Activated T-helper 17 cell treated with anti-CD3 and anti-CD28 coated beads, Interleukin-2, amount 50 U/mL, for 72 hours (primary cell): ENCODE measurements at regions not wholly inside any gene's neighbourhood (a gene's known extent, or its start where the extent isn't known, plus 50 kb on each side); places are given as distances from the start of the nearest gene placed in this dataset.
A peak's percentile ranks its signal among the peaks of the same experiment; 100 is the strongest.
"Not testable (repeated sequence)": the region's sequence is repeated elsewhere in the genome, so short reads cannot be mapped to it uniquely, and the experiment has no call there.

Source experiments
- ATAC-seq: fragments of 150-1000 bp; cut with Tn5 transposase; replicated peaks from 2 replicates; pipeline ENCODE4 v1.10.0; 2021; ENCODE audit warnings: mild to moderate bottlenecking, moderate library complexity
- H3K27ac Mint-ChIP-seq: one replicate; pipeline ENCODE4 v1.8.0; 2022; ENCODE audit warnings: mixed read lengths
- H3K27me3 Mint-ChIP-seq: one replicate; pipeline ENCODE4 v1.8.0; 2022; ENCODE audit warnings: mixed read lengths
- H3K36me3 Mint-ChIP-seq: one replicate; pipeline ENCODE4 v1.8.0; 2022; ENCODE audit warnings: low read depth, mild to moderate bottlenecking, mixed read lengths
- H3K4me1 Mint-ChIP-seq: one replicate; pipeline ENCODE4 v1.8.0; 2022; ENCODE audit warnings: mixed read lengths
- H3K4me3 Mint-ChIP-seq: one replicate; pipeline ENCODE4 v1.8.0; 2022; ENCODE audit warnings: mild to moderate bottlenecking, mixed read lengths
- H3K9me3 Mint-ChIP-seq: one replicate; pipeline ENCODE4 v1.8.0; 2022; ENCODE audit warnings: mixed read lengths

- H3K27ac Mint-ChIP-seq, H3K27me3 Mint-ChIP-seq, H3K9me3 Mint-ChIP-seq, ATAC-seq, H3K4me1 Mint-ChIP-seq, H3K4me3 Mint-ChIP-seq: not testable (repeated sequence)
- peaks cover 34% of the 10 kb centered on the region for H3K36me3 Mint-ChIP-seq
Observed at GRCh38 chr15:30730633-30731032, 104.7 kb downstream of the ARHGAP11B start.

GRCh38 chr15:30732100-30732499 is 106.2 kb downstream of the ARHGAP11B start:
- not testable (repeated sequence) for H3K4me1 Mint-ChIP-seq, H3K4me3 Mint-ChIP-seq, H3K9me3 Mint-ChIP-seq, H3K27me3 Mint-ChIP-seq, ATAC-seq, H3K27ac Mint-ChIP-seq
- peaks cover 31% of the 10 kb centered on the region for H3K36me3 Mint-ChIP-seq

- H3K36me3 Mint-ChIP-seq = peaks cover 17% of the 10 kb centered on the region
- H3K4me1 Mint-ChIP-seq, ATAC-seq, H3K27me3 Mint-ChIP-seq, H3K9me3 Mint-ChIP-seq, H3K27ac Mint-ChIP-seq, H3K4me3 Mint-ChIP-seq: not testable (repeated sequence)
Observed at GRCh38 chr15:30735884-30736564, 110.1 kb downstream of the ARHGAP11B start.

- not testable (repeated sequence) for H3K36me3 Mint-ChIP-seq
Observed at GRCh38 chr15:30742796-30743195, 116.9 kb downstream of the ARHGAP11B start.

GRCh38 chr15:30749048-30749447 is 123.1 kb downstream of the ARHGAP11B start:
- not testable (repeated sequence) for H3K4me1 Mint-ChIP-seq, H3K27ac Mint-ChIP-seq, ATAC-seq, H3K4me3 Mint-ChIP-seq, H3K9me3 Mint-ChIP-seq, H3K27me3 Mint-ChIP-seq
- H3K36me3 Mint-ChIP-seq = peaks cover 11% of the 10 kb centered on the region

More at GRCh38 chr15:30742796-30743195, 116.9 kb downstream of the ARHGAP11B start:
- not testable (repeated sequence) for H3K4me1 Mint-ChIP-seq, H3K4me3 Mint-ChIP-seq, H3K9me3 Mint-ChIP-seq, ATAC-seq, H3K27me3 Mint-ChIP-seq, H3K27ac Mint-ChIP-seq

GRCh38 chr15:30755036-30755687 is 129.2 kb downstream of the ARHGAP11B start:
- H3K4me3 Mint-ChIP-seq, H3K27ac Mint-ChIP-seq, H3K4me1 Mint-ChIP-seq, H3K27me3 Mint-ChIP-seq, H3K9me3 Mint-ChIP-seq: not testable (repeated sequence)
- peaks cover 21% of the 10 kb centered on the region for H3K36me3 Mint-ChIP-seq
- peak; percentile 80 for ATAC-seq

- H3K27me3 Mint-ChIP-seq, ATAC-seq, H3K4me3 Mint-ChIP-seq, H3K4me1 Mint-ChIP-seq, H3K9me3 Mint-ChIP-seq, H3K27ac Mint-ChIP-seq: not testable (repeated sequence)
- H3K36me3 Mint-ChIP-seq = peaks cover 15% of the 10 kb centered on the region
Observed at GRCh38 chr15:30760633-30761032, 134.7 kb downstream of the ARHGAP11B start.

- H3K36me3 Mint-ChIP-seq, ATAC-seq, H3K4me1 Mint-ChIP-seq, H3K9me3 Mint-ChIP-seq, H3K4me3 Mint-ChIP-seq, H3K27ac Mint-ChIP-seq, H3K27me3 Mint-ChIP-seq: not testable (repeated sequence)
Observed at GRCh38 chr15:30761365-30761764, 135.4 kb downstream of the ARHGAP11B start.

GRCh38 chr15:30769390-30770124 is 134.2 kb upstream of the FAN1 start:
- not testable (repeated sequence) for H3K4me1 Mint-ChIP-seq, H3K9me3 Mint-ChIP-seq, H3K27me3 Mint-ChIP-seq, H3K4me3 Mint-ChIP-seq, H3K27ac Mint-ChIP-seq, H3K36me3 Mint-ChIP-seq, ATAC-seq

- no peak overlapping the region for H3K4me3 Mint-ChIP-seq
- peaks cover 6% of the 10 kb centered on the region for H3K36me3 Mint-ChIP-seq
- no peak for ATAC-seq
- H3K27ac Mint-ChIP-seq = no peak overlapping the region
- H3K27me3 Mint-ChIP-seq = no peaks in the 10 kb centered on the region
- H3K9me3 Mint-ChIP-seq = no peaks in the 10 kb centered on the region
- no peaks in the 10 kb centered on the region for H3K4me1 Mint-ChIP-seq
Observed at GRCh38 chr15:30770759-30771158, 133.0 kb upstream of the FAN1 start.

- Mint-ChIP-seq H3K27me3 (no peaks in the 10 kb centered on the region), H3K4me3 (no peak overlapping the region), H3K27ac (no peak overlapping the region), H3K36me3 (no peaks in the 10 kb centered on the region), H3K9me3 (no peaks in the 10 kb centered on the region), H3K4me1 (no peaks in the 10 kb centered on the region)
- no peak for ATAC-seq
Observed at GRCh38 chr15:30783019-30783418, 120.7 kb upstream of the FAN1 start.

GRCh38 chr15:30788595-30788994 is 115.1 kb upstream of the FAN1 start:
- Mint-ChIP-seq H3K27ac (no peak overlapping the region), H3K4me3 (no peak overlapping the region), H3K36me3 (no peaks in the 10 kb centered on the region), H3K9me3 (no peaks in the 10 kb centered on the region), H3K4me1 (no peaks in the 10 kb centered on the region), H3K27me3 (peaks cover 13% of the 10 kb centered on the region)
- ATAC-seq = no peak

GRCh38 chr15:30791239-30792175 is 112.2 kb upstream of the FAN1 start:
- H3K36me3 Mint-ChIP-seq = no peaks in the 10 kb centered on the region
- no peak for ATAC-seq
- no peak overlapping the region for H3K4me3 Mint-ChIP-seq
- H3K27ac Mint-ChIP-seq = no peak overlapping the region
- peaks cover 23% of the 10 kb centered on the region for H3K27me3 Mint-ChIP-seq
- no peaks in the 10 kb centered on the region for H3K9me3 Mint-ChIP-seq
- H3K4me1 Mint-ChIP-seq = no peaks in the 10 kb centered on the region

- not testable (repeated sequence) for H3K36me3 Mint-ChIP-seq, H3K4me1 Mint-ChIP-seq, H3K27ac Mint-ChIP-seq, H3K9me3 Mint-ChIP-seq, ATAC-seq, H3K4me3 Mint-ChIP-seq
- peaks cover 30% of the 10 kb centered on the region for H3K27me3 Mint-ChIP-seq
Observed at GRCh38 chr15:30792843-30793242, 110.9 kb upstream of the FAN1 start.
